IMR-90 (cell line): ENCODE measurements at regions not wholly inside any gene's neighbourhood (a gene's known extent, or its start where the extent isn't known, plus 50 kb on each side); places are given as distances from the start of the nearest gene placed in this dataset.

Source experiments
- ATAC-seq: fragments of 200-7000 bp; cut with Tn5 transposase; 2 replicates; pipeline ENCODE4 v1.9.1; 2020; ENCODE audit warnings: low read depth, mild to moderate bottlenecking, moderate library complexity
- BruUV-seq: library from RNA; stranded (reverse); fragments of 400-500 nt; replicated peaks from 2 replicates; lab custom pipeline; 2021; lab: Mats Ljungman, UMichigan
- CTCF ChIA-PET: fragments of 300-600 bp; formaldehyde crosslinking; extraction: SDS; loops from one replicate; lab custom pipeline; 2021; ENCODE audit warnings: antibody characterized with exemption; lab: Yijun Ruan, JAX
- POLR2A ChIA-PET: fragments of 300-600 bp; sonication (Branson Sonifier 250); formaldehyde crosslinking; loops from one replicate; lab custom pipeline; 2022; ENCODE audit warnings: antibody characterized with exemption; ENCODE audit not compliant: unreplicated experiment; lab: Charles Lee
- DNase-seq: peaks from one replicate; pipeline ENCODE4 v3.0.0; 2013
- H2AFZ ChIP-seq: replicated peaks from 2 replicates; pipeline ENCODE3; 2013; ENCODE audit warnings: low read length, mild to moderate bottlenecking; ENCODE audit not compliant: poor library complexity
- H2AK5ac ChIP-seq: 2 replicates; pipeline ENCODE4 v1.6.1; 2013; ENCODE audit warnings: low read depth, low read length, inconsistent platforms
- H2AK9ac ChIP-seq: replicated peaks from 2 replicates; pipeline ENCODE3; 2013; ENCODE audit warnings: mild to moderate bottlenecking, low read depth, low read length, moderate library complexity; ENCODE audit not compliant: poor library complexity
- H2BK120ac ChIP-seq: 2 replicates; pipeline ENCODE4 v1.6.1; 2013; ENCODE audit warnings: low read depth, low read length, inconsistent platforms
- H2BK15ac ChIP-seq: 3 replicates; pipeline ENCODE4 v1.6.1; 2013; ENCODE audit warnings: low read depth, low read length, inconsistent platforms
- H2BK20ac ChIP-seq: 2 replicates; pipeline ENCODE4 v1.6.1; 2013; ENCODE audit warnings: low read depth, mild to moderate bottlenecking, inconsistent platforms, low read length, moderate library complexity
- H2BK5ac ChIP-seq: 2 replicates; pipeline ENCODE4 v1.6.1; 2013; ENCODE audit warnings: mild to moderate bottlenecking, low read depth, low read length, inconsistent platforms; ENCODE audit not compliant: poor library complexity, severe bottlenecking
- H3K14ac ChIP-seq: replicated peaks from 2 replicates; pipeline ENCODE4 v1.6.1; 2013; ENCODE audit warnings: low read depth, low read length, inconsistent platforms
- H3K18ac ChIP-seq: 2 replicates; pipeline ENCODE4 v1.6.1; 2013; ENCODE audit warnings: low read depth, low read length, control low read depth
- H3K23ac ChIP-seq: 2 replicates; pipeline ENCODE4 v1.6.1; 2013; ENCODE audit warnings: low read depth, low read length, inconsistent platforms
- H3K27ac ChIP-seq: 2 replicates; pipeline ENCODE4 v1.5.1; 2013; ENCODE audit warnings: mild to moderate bottlenecking, control low read depth, low read length; ENCODE audit not compliant: insufficient read depth
- H3K27me3 ChIP-seq: 2 replicates; pipeline ENCODE4 v1.6.1; 2013; ENCODE audit warnings: low read length; ENCODE audit not compliant: control insufficient read depth, insufficient read depth
- H3K36me3 ChIP-seq: 2 replicates; pipeline ENCODE4 v1.6.1; 2013; ENCODE audit warnings: low read length, mixed read lengths; ENCODE audit not compliant: control insufficient read depth, insufficient read depth
- H3K4ac ChIP-seq: 2 replicates; pipeline ENCODE4 v1.6.1; 2013; ENCODE audit warnings: low read depth, low read length, inconsistent platforms
- H3K4me1 ChIP-seq: 2 replicates; pipeline ENCODE4 v1.6.1; 2013; ENCODE audit warnings: low read length, mixed read lengths; ENCODE audit not compliant: control insufficient read depth, insufficient read depth
- H3K4me2 ChIP-seq: 2 replicates; pipeline ENCODE4 v1.6.1; 2013; ENCODE audit warnings: low read depth, mild to moderate bottlenecking, control low read depth, low read length, moderate library complexity
- H3K4me3 ChIP-seq: 2 replicates; pipeline ENCODE4 v1.5.1; 2013; ENCODE audit warnings: low read depth, mild to moderate bottlenecking, control low read depth, low read length, moderate library complexity; ENCODE audit not compliant: insufficient read depth
- H3K56ac ChIP-seq: 2 replicates; pipeline ENCODE4 v1.6.1; 2013; ENCODE audit warnings: low read length, inconsistent platforms; ENCODE audit not compliant: insufficient read depth; ENCODE audit errors: extremely low read depth
- H3K79me1 ChIP-seq, 2 experiments: 2 replicates each; pipeline ENCODE4 v1.6.1; 2013; ENCODE audit warnings: low read length in 2 of 2, inconsistent platforms in 1 of 2, low read depth in 1 of 2
- H3K9ac ChIP-seq: 2 replicates; pipeline ENCODE4 v1.6.1; 2013; ENCODE audit warnings: low read depth, low read length, control low read depth
- H3K9me1 ChIP-seq: 2 replicates; pipeline ENCODE4 v1.6.1; 2013; ENCODE audit warnings: low read length, inconsistent platforms; ENCODE audit not compliant: insufficient read depth
- H3K9me3 ChIP-seq: 2 replicates; pipeline ENCODE4 v1.6.1; 2013; ENCODE audit warnings: low read length; ENCODE audit not compliant: control insufficient read depth, insufficient read depth
- H4K20me1 ChIP-seq: 2 replicates; pipeline ENCODE4 v1.6.1; 2013; ENCODE audit warnings: low read length, inconsistent platforms; ENCODE audit not compliant: insufficient read depth
- H4K5ac ChIP-seq: 2 replicates; pipeline ENCODE4 v1.6.1; 2013; ENCODE audit warnings: mild to moderate bottlenecking, low read depth, low read length, control low read depth
- H4K8ac ChIP-seq, 2 experiments: 2 replicates each; pipeline ENCODE4 v1.6.1; 2013; ENCODE audit warnings: low read depth in 2 of 2, low read length in 2 of 2, control low read depth in 1 of 2, inconsistent platforms in 1 of 2
- H4K91ac ChIP-seq: 2 replicates; pipeline ENCODE4 v1.6.1; 2013; ENCODE audit warnings: low read depth, low read length, inconsistent platforms; ENCODE audit not compliant: insufficient read depth
- BHLHE40 ChIP-seq: fragments of 150-350 bp; IDR thresholded peaks from 2 replicates; pipeline ENCODE4 v1.6.1; 2016; ENCODE audit warnings: mild to moderate bottlenecking, low read depth, low read length
- CHD1 ChIP-seq: IDR thresholded peaks from 2 replicates; pipeline ENCODE4 v1.6.1; 2012; ENCODE audit warnings: low read depth, low read length, improper control_type of control experiment
- MAFK ChIP-seq: IDR thresholded peaks from 2 replicates; pipeline ENCODE4 v1.6.1; 2012; ENCODE audit warnings: low read depth, low read length, improper control_type of control experiment
- MAZ ChIP-seq: IDR thresholded peaks from 2 replicates; pipeline ENCODE4 v1.6.1; 2012; ENCODE audit warnings: low read depth, mild to moderate bottlenecking, low read length, improper control_type of control experiment, moderate library complexity, borderline replicate concordance
- RAD21 ChIP-seq: IDR thresholded peaks from 2 replicates; pipeline ENCODE4 v1.6.1; 2012; ENCODE audit warnings: low read length, improper control_type of control experiment
- RCOR1 ChIP-seq: IDR thresholded peaks from 2 replicates; pipeline ENCODE4 v1.6.1; 2012; ENCODE audit warnings: mild to moderate bottlenecking, low read length, improper control_type of control experiment; ENCODE audit not compliant: insufficient replicate concordance
- SMC3 ChIP-seq: fragments of 150-350 bp; IDR thresholded peaks from 2 replicates; pipeline ENCODE4 v1.6.1; 2016; ENCODE audit warnings: low read depth, mild to moderate bottlenecking, antibody characterized with exemption, low read length, moderate library complexity
- WGBS, 2 experiments: methylation state at CpG; one replicate each; pipeline versions ENCODE4 v1.1.5 to v1.1.7; 2013; ENCODE audit warnings: missing lambda C conversion rate in 2 of 2; ENCODE audit not compliant: insufficient read length in 1 of 2; ENCODE audit errors: extremely low coverage in 2 of 2; 5-methylcytosine and 5-hydroxymethylcytosine counted together
- dilution Hi-C: fragments of 300-500 bp; cut with HindIII; formaldehyde crosslinking; loops from one replicate; pipeline ENCODE4 v1.14.3; 2018; ENCODE audit warnings: low sequenced_read_pairs; ENCODE audit not compliant: unreplicated experiment
- in situ Hi-C: fragments of 300-500 bp; cut with MboI; formaldehyde crosslinking; loops from 3 replicates; pipeline ENCODE4 v1.14.3; 2019; ENCODE audit warnings: low sequenced_read_pairs, inconsistent platforms, mixed read lengths
- intact Hi-C: fragments of 100-400 bp; cut with micrococcal nuclease; formaldehyde crosslinking; loops from 2 replicates; pipeline ENCODE4 v1.10.0; 2022

DNA sequence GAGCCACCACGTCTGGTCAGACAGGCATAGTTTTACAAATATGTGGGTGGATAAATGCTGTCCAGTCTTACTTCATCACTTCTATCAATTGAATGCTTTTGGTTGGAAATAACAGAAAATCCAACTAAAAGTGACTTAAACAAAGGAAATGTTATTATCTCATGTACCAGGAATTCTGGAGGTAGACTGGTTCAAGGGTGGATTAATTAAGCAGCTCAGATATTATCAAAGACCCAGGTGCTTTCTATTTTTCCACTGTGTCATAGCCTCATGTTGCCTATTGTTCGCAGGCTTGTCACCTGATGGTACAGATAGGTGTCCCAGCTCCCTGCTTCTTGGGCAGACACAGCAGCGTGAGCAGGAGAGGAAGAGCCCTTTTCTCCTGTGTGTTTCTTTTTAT lies 156.1 kb upstream of the CTBP2 start:
- H3K4me2 ChIP-seq, result no peak overlapping the region
- no peak overlapping the region for H2BK20ac ChIP-seq
- H4K8ac ChIP-seq, result no peak overlapping the region
- no peak overlapping the region for H3K14ac ChIP-seq
- dilution Hi-C loops, result no loop called here
- ChIA-PET CTCF (no interaction called here), POLR2A (no interaction called here)
- H2AK5ac ChIP-seq, result no peak overlapping the region
- no peak overlapping the region for H3K23ac ChIP-seq
- H3K4ac ChIP-seq, result no peak overlapping the region
- H3K36me3 ChIP-seq, result no peaks in the 10 kb centered on the region
- ATAC-seq, result no peak
- intact Hi-C loops, result no loop called here
- H2BK5ac ChIP-seq, result no peak overlapping the region
- no peak overlapping the region for H2BK15ac ChIP-seq
- TF ChIP-seq SMC3 (no peak), RAD21 (no peak), BHLHE40 (no peak), MAFK (no peak), RCOR1 (no peak), CHD1 (no peak), MAZ (no peak)
- H4K91ac ChIP-seq, result no peak overlapping the region
- peaks cover 1% of the 10 kb centered on the region; the same call in 1 of the 2 replicates for H3K27me3 ChIP-seq
- no peaks in the 10 kb centered on the region for H4K20me1 ChIP-seq
- no peak overlapping the region for H3K56ac ChIP-seq
- no peak overlapping the region for H3K9ac ChIP-seq
- H3K9me1 ChIP-seq, result no peaks in the 10 kb centered on the region
- no TSS peak for BruUV-seq
- H3K9me3 ChIP-seq, result no peaks in the 10 kb centered on the region
- WGBS, 2 experiments, result no CpG with 5 or more reads among the region's 3 CpGs
- in situ Hi-C loops, result no loop called here
- H3K4me3 ChIP-seq, result no peak overlapping the region
- H3K4me1 ChIP-seq, result no peaks in the 10 kb centered on the region
- no peak overlapping the region for H2BK120ac ChIP-seq
- no peak overlapping the region for H4K5ac ChIP-seq
- H3K18ac ChIP-seq, result no peak overlapping the region
- no peak for DNase-seq
- H2AK9ac ChIP-seq, result no peak overlapping the region
- no peak overlapping the region for H2AFZ ChIP-seq
- H3K79me1 ChIP-seq, result no peaks in the 10 kb centered on the region
- no peak overlapping the region for H3K27ac ChIP-seq
